ENCODE measurements at regions not wholly inside any gene's neighbourhood (a gene's known extent, or its start where the extent isn't known, plus 50 kb on each side); places are given as distances from the start of the nearest gene placed in this dataset.

- no peak for TF ChIP-seq POLR2AphosphoS5 (IDR thresholded peaks at IDR 0.05; ENCODE audit: low read depth, low read length)
- TF ChIP-seq SIN3A (IDR thresholded peaks at IDR 0.05; ENCODE audit: borderline replicate concordance, insufficient read depth, low read length) = no peak
- no peak for TF ChIP-seq FOXP2 (optimal IDR thresholded peaks at IDR 0.05; ENCODE audit: borderline replicate concordance, extremely low read depth, extremely low read length, insufficient read depth)
- TF ChIP-seq TAF1 (IDR thresholded peaks at IDR 0.05; ENCODE audit: borderline replicate concordance, insufficient read depth, low read length) = no peak
- TF ChIP-seq, protein P1, sequence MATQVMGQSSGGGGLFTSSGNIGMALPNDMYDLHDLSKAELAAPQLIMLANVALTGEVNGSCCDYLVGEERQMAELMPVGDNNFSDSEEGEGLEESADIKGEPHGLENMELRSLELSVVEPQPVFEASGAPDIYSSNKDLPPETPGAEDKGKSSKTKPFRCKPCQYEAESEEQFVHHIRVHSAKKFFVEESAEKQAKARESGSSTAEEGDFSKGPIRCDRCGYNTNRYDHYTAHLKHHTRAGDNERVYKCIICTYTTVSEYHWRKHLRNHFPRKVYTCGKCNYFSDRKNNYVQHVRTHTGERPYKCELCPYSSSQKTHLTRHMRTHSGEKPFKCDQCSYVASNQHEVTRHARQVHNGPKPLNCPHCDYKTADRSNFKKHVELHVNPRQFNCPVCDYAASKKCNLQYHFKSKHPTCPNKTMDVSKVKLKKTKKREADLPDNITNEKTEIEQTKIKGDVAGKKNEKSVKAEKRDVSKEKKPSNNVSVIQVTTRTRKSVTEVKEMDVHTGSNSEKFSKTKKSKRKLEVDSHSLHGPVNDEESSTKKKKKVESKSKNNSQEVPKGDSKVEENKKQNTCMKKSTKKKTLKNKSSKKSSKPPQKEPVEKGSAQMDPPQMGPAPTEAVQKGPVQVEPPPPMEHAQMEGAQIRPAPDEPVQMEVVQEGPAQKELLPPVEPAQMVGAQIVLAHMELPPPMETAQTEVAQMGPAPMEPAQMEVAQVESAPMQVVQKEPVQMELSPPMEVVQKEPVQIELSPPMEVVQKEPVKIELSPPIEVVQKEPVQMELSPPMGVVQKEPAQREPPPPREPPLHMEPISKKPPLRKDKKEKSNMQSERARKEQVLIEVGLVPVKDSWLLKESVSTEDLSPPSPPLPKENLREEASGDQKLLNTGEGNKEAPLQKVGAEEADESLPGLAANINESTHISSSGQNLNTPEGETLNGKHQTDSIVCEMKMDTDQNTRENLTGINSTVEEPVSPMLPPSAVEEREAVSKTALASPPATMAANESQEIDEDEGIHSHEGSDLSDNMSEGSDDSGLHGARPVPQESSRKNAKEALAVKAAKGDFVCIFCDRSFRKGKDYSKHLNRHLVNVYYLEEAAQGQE (IDR thresholded peaks at IDR 0.05; ENCODE audit: insufficient read depth in 1 of 2, low read depth in 2 of 2, low read length in 2 of 2) = no peak
Measured at GRCh38 chr2:209074711-209075110, 349.1 kb upstream of the MAP2 start.

DNA sequence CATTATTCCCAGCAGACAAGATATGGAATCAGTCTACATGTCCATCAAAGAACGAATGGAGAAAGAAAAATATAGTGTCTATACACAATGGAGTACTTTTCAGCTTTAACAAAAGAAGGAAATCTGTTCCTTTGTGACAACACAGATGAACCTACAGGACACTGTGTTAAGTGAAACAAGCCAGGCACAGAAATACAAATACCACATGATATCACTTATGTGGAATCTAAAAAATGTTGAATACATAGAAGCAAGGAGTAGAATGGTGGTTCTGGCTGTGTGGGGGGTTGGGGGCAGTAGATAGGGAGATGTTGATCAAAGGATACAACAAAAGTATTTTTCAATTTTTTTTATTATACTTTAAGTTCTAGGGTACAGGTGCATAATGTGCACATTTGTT, 347.7 kb upstream of the MAP2 start:
- TF ChIP-seq SIN3A (IDR thresholded peaks at IDR 0.05; ENCODE audit: borderline replicate concordance, insufficient read depth, low read length) (no peak), POLR2AphosphoS5 (IDR thresholded peaks at IDR 0.05; ENCODE audit: low read depth, low read length) (no peak), TAF1 (IDR thresholded peaks at IDR 0.05; ENCODE audit: borderline replicate concordance, insufficient read depth, low read length) (no peak), FOXP2 (optimal IDR thresholded peaks at IDR 0.05; ENCODE audit: borderline replicate concordance, extremely low read depth, extremely low read length, insufficient read depth) (no peak)
- TF ChIP-seq, protein P1 (IDR thresholded peaks at IDR 0.05; ENCODE audit: insufficient read depth in 1 of 2, low read depth in 2 of 2, low read length in 2 of 2) = no peak

DNA sequence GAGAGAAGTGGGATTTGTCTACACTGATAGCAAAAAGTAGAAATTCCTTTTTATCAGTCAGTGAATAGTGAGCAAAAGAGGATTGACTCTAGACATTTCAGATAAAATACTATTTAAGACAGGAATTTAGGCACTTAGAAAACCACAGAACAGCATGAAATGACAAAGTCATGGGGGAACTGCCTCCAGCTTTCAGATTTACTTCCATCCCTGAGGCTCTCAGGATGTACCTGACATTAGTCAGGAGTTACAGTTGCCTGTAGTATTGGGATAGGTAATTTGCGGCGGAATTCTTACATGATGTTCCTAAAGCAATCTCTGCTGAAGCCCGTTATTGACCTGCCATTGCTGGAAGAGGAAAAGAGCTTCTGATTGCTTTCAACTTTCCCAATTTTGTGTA, 337.1 kb upstream of the MAP2 start:
- TF ChIP-seq FOXP2 (optimal IDR thresholded peaks at IDR 0.05; ENCODE audit: borderline replicate concordance, extremely low read depth, extremely low read length, insufficient read depth) (no peak), SIN3A (IDR thresholded peaks at IDR 0.05; ENCODE audit: borderline replicate concordance, insufficient read depth, low read length) (no peak), POLR2AphosphoS5 (IDR thresholded peaks at IDR 0.05; ENCODE audit: low read depth, low read length) (no peak), TAF1 (IDR thresholded peaks at IDR 0.05; ENCODE audit: borderline replicate concordance, insufficient read depth, low read length) (no peak)
- TF ChIP-seq, protein P1 (IDR thresholded peaks at IDR 0.05; ENCODE audit: insufficient read depth in 1 of 2, low read depth in 2 of 2, low read length in 2 of 2) = no peak

DNA sequence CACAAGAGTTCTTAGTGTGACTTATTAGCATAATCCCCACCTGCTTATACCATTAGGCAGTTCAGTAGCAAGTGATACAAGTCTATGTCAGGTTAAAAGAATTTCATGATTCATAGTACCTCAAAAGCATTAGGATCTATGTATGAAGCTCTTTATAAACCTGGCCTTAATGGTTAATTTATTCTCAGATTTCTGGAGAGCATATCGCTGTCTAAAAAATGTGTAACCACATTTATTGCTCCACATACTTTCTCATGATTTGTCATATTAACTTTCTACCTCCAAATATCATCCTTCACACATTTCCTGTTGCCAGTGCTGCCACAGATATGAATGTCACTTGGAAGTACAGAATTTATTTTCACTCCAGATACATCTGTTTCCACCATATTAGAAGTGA, 332.8 kb upstream of the MAP2 start:
- TF ChIP-seq FOXP2 (optimal IDR thresholded peaks at IDR 0.05; ENCODE audit: borderline replicate concordance, extremely low read depth, extremely low read length, insufficient read depth) (no peak), POLR2AphosphoS5 (IDR thresholded peaks at IDR 0.05; ENCODE audit: low read depth, low read length) (no peak), TAF1 (IDR thresholded peaks at IDR 0.05; ENCODE audit: borderline replicate concordance, insufficient read depth, low read length) (no peak), SIN3A (IDR thresholded peaks at IDR 0.05; ENCODE audit: borderline replicate concordance, insufficient read depth, low read length) (no peak)
- TF ChIP-seq, protein P1 (IDR thresholded peaks at IDR 0.05; ENCODE audit: insufficient read depth in 1 of 2, low read depth in 2 of 2, low read length in 2 of 2) = no peak

GRCh38 chr2:209094221-209094620, 329.6 kb upstream of the MAP2 start:
- TF ChIP-seq POLR2AphosphoS5 (IDR thresholded peaks at IDR 0.05; ENCODE audit: low read depth, low read length) (no peak), SIN3A (IDR thresholded peaks at IDR 0.05; ENCODE audit: borderline replicate concordance, insufficient read depth, low read length) (no peak), TAF1 (IDR thresholded peaks at IDR 0.05; ENCODE audit: borderline replicate concordance, insufficient read depth, low read length) (no peak), FOXP2 (optimal IDR thresholded peaks at IDR 0.05; ENCODE audit: borderline replicate concordance, extremely low read depth, extremely low read length, insufficient read depth) (no peak)
- TF ChIP-seq, protein P1 (IDR thresholded peaks at IDR 0.05; ENCODE audit: insufficient read depth in 1 of 2, low read depth in 2 of 2, low read length in 2 of 2) = no peak

Data from PFSK-1 (cell line).